H1 (cell line): ENCODE measurements at regions not wholly inside any gene's neighbourhood (a gene's known extent, or its start where the extent isn't known, plus 50 kb on each side); places are given as distances from the start of the nearest gene placed in this dataset.

ENCODE experiments used
- CTCF ChIA-PET: fragments of 300-600 bp; sonication (Branson Sonifier 250); formaldehyde crosslinking; loops from one replicate; lab custom pipeline; 2021; ENCODE audit not compliant: partially characterized antibody; lab: Charles Lee
- POLR2A ChIA-PET: fragments of 300-600 bp; sonication (Branson Sonifier 250); formaldehyde crosslinking; loops from one replicate; lab custom pipeline; 2021; ENCODE audit warnings: inconsistent platforms; ENCODE audit not compliant: partially characterized antibody; lab: Charles Lee
- DNase-seq, 2 experiments: peaks; one replicate each; pipeline versions ENCODE4 v3.0.0 to v3.0.0-alpha.2; 2010 to 2022; ENCODE audit warnings: low spot score in 2 of 2, low read depth in 1 of 2, mixed read lengths in 1 of 2
- FAIRE-seq: peaks from 2 replicates; lab custom pipeline; 2011; peaks lifted over from hg19 to GRCh38; lab: Jason Lieb, UNC
- H2AFZ ChIP-seq: 2 replicates; pipeline ENCODE4 v1.8.1; 2012; ENCODE audit warnings: low read length, inconsistent platforms
- H2AK5ac ChIP-seq: 2 replicates; pipeline ENCODE4 v1.6.1; 2013; ENCODE audit warnings: low read depth, low read length
- H2BK120ac ChIP-seq: replicated peaks from 2 replicates; pipeline ENCODE3; 2013; ENCODE audit warnings: low read depth, low read length, inconsistent platforms
- H2BK12ac ChIP-seq: 2 replicates; pipeline ENCODE4 v1.6.1; 2013; ENCODE audit warnings: low read depth, low read length
- H2BK15ac ChIP-seq: 2 replicates; pipeline ENCODE4 v1.6.1; 2013; ENCODE audit warnings: low read length
- H2BK20ac ChIP-seq: 2 replicates; pipeline ENCODE4 v1.6.1; 2013; ENCODE audit warnings: low read length
- H2BK5ac ChIP-seq: 2 replicates; pipeline ENCODE4 v1.6.1; 2013; ENCODE audit warnings: low read depth, low read length
- H3K14ac ChIP-seq: 2 replicates; pipeline ENCODE4 v1.6.1; 2013; ENCODE audit warnings: inconsistent platforms; ENCODE audit not compliant: insufficient read length
- H3K18ac ChIP-seq: 2 replicates; pipeline ENCODE4 v1.6.1; 2013; ENCODE audit warnings: low read length; ENCODE audit errors: extremely low read depth
- H3K23ac ChIP-seq: 2 replicates; pipeline ENCODE4 v1.6.1; 2013; ENCODE audit warnings: inconsistent platforms; ENCODE audit not compliant: insufficient read length
- H3K23me2 ChIP-seq: 2 replicates; pipeline ENCODE4 v1.6.1; 2013; ENCODE audit warnings: low read depth, low read length
- H3K27ac ChIP-seq: 2 replicates; pipeline ENCODE4 v1.6.1; 2011; ENCODE audit warnings: low read depth, low read length, inconsistent platforms
- H3K27me3 ChIP-seq, 4 experiments: replicated peaks in 1 of 4; 1 replicate in 1 of 4; 2 replicates in 3 of 4; pipeline versions ENCODE4 v1.6.1 to v1.8.1; 2011 to 2013; ENCODE audit warnings: low read length in 3 of 4, mild to moderate bottlenecking in 3 of 4, inconsistent platforms in 2 of 4, mixed read lengths in 2 of 4, moderate library complexity in 1 of 4; ENCODE audit not compliant: control insufficient read depth in 3 of 4, insufficient read depth in 3 of 4; ENCODE audit errors: extremely low read depth in 1 of 4
- H3K36me3 ChIP-seq, 4 experiments: 2 replicates each; pipeline versions ENCODE4 v1.6.1 to v1.8.1; 2011 to 2013; ENCODE audit warnings: mild to moderate bottlenecking in 4 of 4, low read length in 3 of 4, moderate library complexity in 2 of 4, control low read depth in 1 of 4, inconsistent platforms in 1 of 4; ENCODE audit not compliant: insufficient read depth in 4 of 4, control insufficient read depth in 2 of 4
- H3K4ac ChIP-seq: replicated peaks from 2 replicates; pipeline ENCODE3; 2013; ENCODE audit warnings: low read length, low read depth, mixed read lengths, inconsistent platforms; ENCODE audit not compliant: insufficient read length
- H3K4me1 ChIP-seq, 4 experiments: replicated peaks in 1 of 4; 1 replicate in 1 of 4; 2 replicates in 3 of 4; pipeline versions ENCODE4 v1.6.1 to v1.8.1; 2011 to 2013; ENCODE audit warnings: low read length in 3 of 4, inconsistent platforms in 2 of 4, mixed read lengths in 1 of 4; ENCODE audit not compliant: insufficient read depth in 4 of 4, control insufficient read depth in 3 of 4
- H3K4me2 ChIP-seq, 2 experiments: 2 replicates each; pipeline versions ENCODE4 v1.6.1 to v1.8.1; 2011 to 2013; ENCODE audit warnings: low read depth in 2 of 2, low read length in 2 of 2, control low read depth in 1 of 2, inconsistent platforms in 1 of 2, mild to moderate bottlenecking in 1 of 2; ENCODE audit not compliant: insufficient read depth in 1 of 2
- H3K4me3 ChIP-seq, 4 experiments: fragments of 200-600, 300-600 bp in 1 of 4; sonication (generic), shearing (Covaris generic), sonication (Bioruptor Twin) in 1 of 4; 2 replicates each; pipeline versions ENCODE4 v1.5.1 to v1.8.1; 2011 to 2016; ENCODE audit warnings: low read length in 4 of 4, low read depth in 3 of 4, control low read depth in 2 of 4, inconsistent platforms in 2 of 4, mild to moderate bottlenecking in 2 of 4, mixed read lengths in 1 of 4, moderate library complexity in 1 of 4; ENCODE audit not compliant: insufficient read depth in 2 of 4; ENCODE audit errors: extremely low read depth in 1 of 4
- H3K56ac ChIP-seq: replicated peaks from 2 replicates; pipeline ENCODE3; 2013; ENCODE audit warnings: low read depth, mild to moderate bottlenecking, mixed read lengths, low read length, inconsistent platforms; ENCODE audit not compliant: insufficient read length
- H3K79me1 ChIP-seq: 2 replicates; pipeline ENCODE4 v1.6.1; 2013; ENCODE audit warnings: low read depth, low read length, control low read depth
- H3K79me2 ChIP-seq, 2 experiments: 2 replicates each; pipeline versions ENCODE4 v1.6.1 to v1.8.1; 2012 to 2013; ENCODE audit warnings: low read length in 2 of 2, mild to moderate bottlenecking in 2 of 2, inconsistent platforms in 1 of 2; ENCODE audit not compliant: insufficient read depth in 2 of 2, control insufficient read depth in 1 of 2
- H3K9ac ChIP-seq, 4 experiments: replicated peaks in 1 of 4; 1 replicate in 1 of 4; 2 replicates in 3 of 4; pipeline versions ENCODE4 v1.6.1 to v1.8.1; 2011 to 2013; ENCODE audit warnings: low read depth in 3 of 4, low read length in 3 of 4, control low read depth in 2 of 4, mild to moderate bottlenecking in 2 of 4, moderate library complexity in 2 of 4, inconsistent platforms in 1 of 4; ENCODE audit errors: extremely low read depth in 1 of 4
- H3K9me3 ChIP-seq, 2 experiments: 2 replicates each; pipeline versions ENCODE4 v1.6.1 to v1.8.1; 2012 to 2013; ENCODE audit warnings: mild to moderate bottlenecking in 2 of 2, moderate library complexity in 2 of 2, control low read depth in 1 of 2, inconsistent platforms in 1 of 2, low read depth in 1 of 2, low read length in 1 of 2, mixed read lengths in 1 of 2; ENCODE audit not compliant: insufficient read depth in 2 of 2
- H4K20me1 ChIP-seq, 2 experiments: replicated peaks in 1 of 2; 2 replicates each; pipeline versions ENCODE3 to v1.8.1; 2011 to 2013; ENCODE audit warnings: inconsistent platforms in 2 of 2, low read length in 2 of 2, mild to moderate bottlenecking in 1 of 2; ENCODE audit not compliant: insufficient read depth in 2 of 2, control insufficient read depth in 1 of 2
- H4K5ac ChIP-seq: 2 replicates; pipeline ENCODE4 v1.6.1; 2013; ENCODE audit warnings: low read length, low read depth, mixed read lengths, inconsistent platforms; ENCODE audit not compliant: insufficient read length
- H4K8ac ChIP-seq: 2 replicates; pipeline ENCODE4 v1.8.0; 2013; ENCODE audit warnings: mild to moderate bottlenecking, moderate library complexity, low read length, inconsistent platforms; ENCODE audit not compliant: insufficient read depth; ENCODE audit errors: extremely low read depth
- H4K91ac ChIP-seq: replicated peaks from 2 replicates; pipeline ENCODE3; 2013; ENCODE audit warnings: low read length, mixed read lengths, inconsistent platforms; ENCODE audit not compliant: insufficient read length
- BCL11A ChIP-seq, 2 experiments: IDR thresholded peaks; one replicate each; pipeline ENCODE4 v1.6.1; 2011; ENCODE audit warnings: low read depth in 2 of 2, low read length in 2 of 2, mild to moderate bottlenecking in 2 of 2
- CHD2 ChIP-seq: IDR thresholded peaks from 2 replicates; pipeline ENCODE4 v1.6.1; 2012; ENCODE audit warnings: low read length, improper control_type of control experiment
- CTBP2 ChIP-seq: IDR thresholded peaks from 2 replicates; pipeline ENCODE4 v1.7.0; 2011; ENCODE audit warnings: borderline replicate concordance, mild to moderate bottlenecking, moderate library complexity, mixed read lengths, low read length; ENCODE audit not compliant: insufficient read depth, insufficient read length
- JUND ChIP-seq: IDR thresholded peaks from 2 replicates; pipeline ENCODE4 v1.6.1; 2011; ENCODE audit warnings: mild to moderate bottlenecking, improper control_type of control experiment, low read length
- NANOG ChIP-seq: IDR thresholded peaks from 2 replicates; pipeline ENCODE4 v1.6.1; 2011; ENCODE audit warnings: low read length, low read depth, mild to moderate bottlenecking, inconsistent platforms; ENCODE audit not compliant: insufficient read depth, poor library complexity, severe bottlenecking
- SIX5 ChIP-seq: IDR thresholded peaks from 2 replicates; pipeline ENCODE4 v1.6.1; 2011; ENCODE audit warnings: mild to moderate bottlenecking, low read depth, low read length
- SP2 ChIP-seq: IDR thresholded peaks from 2 replicates; pipeline ENCODE4 v1.6.1; 2012; ENCODE audit warnings: mild to moderate bottlenecking, low read length, inconsistent platforms
- SP4 ChIP-seq: IDR thresholded peaks from 2 replicates; pipeline ENCODE4 v1.6.1; 2012; ENCODE audit warnings: low read length, inconsistent platforms
- TAF7 ChIP-seq: optimal IDR thresholded peaks from 2 replicates; pipeline ENCODE3; 2011; ENCODE audit warnings: low read depth, mild to moderate bottlenecking, inconsistent platforms, low read length, moderate library complexity, borderline replicate concordance
- WGBS, 2 experiments: shearing (Covaris generic) in 1 of 2; methylation state at CpG; one replicate each; pipeline versions ENCODE4 v1.1.6 to v1.1.7; 2013 to 2015; ENCODE audit warnings: low lambda C conversion rate in 2 of 2, mixed read lengths in 2 of 2, inconsistent platforms in 1 of 2, low coverage in 1 of 2, missing lambda C conversion rate in 1 of 2; ENCODE audit not compliant: insufficient replicate concordance in 2 of 2, insufficient coverage in 1 of 2, insufficient read length in 1 of 2; ENCODE audit errors: extremely low coverage in 1 of 2, missing lambda C conversion rate in 1 of 2; 5-methylcytosine and 5-hydroxymethylcytosine counted together
- TF ChIP-seq, protein P1 (sequence below): IDR thresholded peaks from 2 replicates; pipeline ENCODE4 v1.6.1; 2011; ENCODE audit warnings: low read depth, mild to moderate bottlenecking, low read length; ENCODE audit not compliant: insufficient read depth

DNA sequence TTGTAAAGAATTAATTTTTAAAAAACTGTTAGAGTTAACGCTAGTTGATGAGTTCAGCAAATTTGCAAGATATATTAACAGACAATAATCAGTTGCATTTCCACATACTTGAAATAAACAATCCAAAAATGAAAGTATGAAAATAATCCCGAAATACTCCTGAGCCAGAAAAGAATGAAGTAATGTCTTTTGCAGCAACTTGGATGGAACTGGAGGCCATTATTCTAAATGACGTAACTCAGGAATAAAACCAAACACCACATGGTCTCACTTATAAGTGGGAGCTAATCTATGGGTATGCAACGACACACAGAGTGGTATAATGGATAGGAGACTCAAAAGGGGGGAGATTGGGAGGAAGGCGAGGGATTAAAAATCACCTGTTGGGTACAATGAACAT lies 872.9 kb upstream of the GJE1 start:
- no peak overlapping the region for H4K5ac ChIP-seq
- 0 out of 7 replicates have a peak, but pooled peaks cover 0 to 3% (median 0%) of the 10 kb centered on the region in 4 experiments for H3K4me1 ChIP-seq
- ChIA-PET POLR2A (no interaction called here), CTCF (no interaction called here)
- no peaks in the 10 kb centered on the region for H3K27me3 ChIP-seq
- no peak overlapping the region for H2AK5ac ChIP-seq
- H3K79me1 ChIP-seq: no peaks in the 10 kb centered on the region
- no peak overlapping the region for H2BK20ac ChIP-seq
- FAIRE-seq: no peak
- DNase-seq: no peak
- H3K18ac ChIP-seq: no peak overlapping the region
- no peak overlapping the region for H2BK12ac ChIP-seq
- H3K14ac ChIP-seq: no peak overlapping the region
- H3K23ac ChIP-seq: no peak overlapping the region
- TF ChIP-seq NANOG: no peak
- no peak for TF ChIP-seq JUND
- TF ChIP-seq, protein P1, sequence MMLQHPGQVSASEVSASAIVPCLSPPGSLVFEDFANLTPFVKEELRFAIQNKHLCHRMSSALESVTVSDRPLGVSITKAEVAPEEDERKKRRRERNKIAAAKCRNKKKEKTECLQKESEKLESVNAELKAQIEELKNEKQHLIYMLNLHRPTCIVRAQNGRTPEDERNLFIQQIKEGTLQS: no peak
- no peak for TF ChIP-seq CTBP2
- TF ChIP-seq SIX5: no peak
- no peak for TF ChIP-seq BCL11A (IDR thresholded peaks at IDR 0.05; ENCODE audit: low read depth in 2 of 2, low read length in 2 of 2)
- no peak for TF ChIP-seq SP4
- TF ChIP-seq SP2: no peak
- TF ChIP-seq TAF7: no peak
- TF ChIP-seq CHD2: no peak
- WGBS, 2 experiments: 89% methylated on average over 5 of the region's 5 CpGs; no CpG with 5 or more reads in 1 of the 2 experiments
- no peak overlapping the region for H2BK120ac ChIP-seq
- no peak overlapping the region for H4K8ac ChIP-seq
- no peak overlapping the region for H3K27ac ChIP-seq
- no peaks in the 10 kb centered on the region for H3K79me2 ChIP-seq
- H4K20me1 ChIP-seq: no peaks in the 10 kb centered on the region
- no peak overlapping the region for H2BK15ac ChIP-seq
- H2AFZ ChIP-seq: no peak overlapping the region
- no peak overlapping the region for H4K91ac ChIP-seq
- H3K36me3 ChIP-seq: no peaks in the 10 kb centered on the region
- no peak overlapping the region for H3K4me2 ChIP-seq
- no peak overlapping the region for H2BK5ac ChIP-seq
- H3K9ac ChIP-seq: no peak overlapping the region
- no peaks in the 10 kb centered on the region; a peak in 1 of 4 replicates for H3K9me3 ChIP-seq
- no peak overlapping the region for H3K4ac ChIP-seq
- H3K4me3 ChIP-seq: no peak overlapping the region
- no peak overlapping the region for H3K56ac ChIP-seq
- no peaks in the 10 kb centered on the region for H3K23me2 ChIP-seq
